ENCODE measurements at regions not wholly inside any gene's neighbourhood (a gene's known extent, or its start where the extent isn't known, plus 50 kb on each side); places are given as distances from the start of the nearest gene placed in this dataset.

DNA sequence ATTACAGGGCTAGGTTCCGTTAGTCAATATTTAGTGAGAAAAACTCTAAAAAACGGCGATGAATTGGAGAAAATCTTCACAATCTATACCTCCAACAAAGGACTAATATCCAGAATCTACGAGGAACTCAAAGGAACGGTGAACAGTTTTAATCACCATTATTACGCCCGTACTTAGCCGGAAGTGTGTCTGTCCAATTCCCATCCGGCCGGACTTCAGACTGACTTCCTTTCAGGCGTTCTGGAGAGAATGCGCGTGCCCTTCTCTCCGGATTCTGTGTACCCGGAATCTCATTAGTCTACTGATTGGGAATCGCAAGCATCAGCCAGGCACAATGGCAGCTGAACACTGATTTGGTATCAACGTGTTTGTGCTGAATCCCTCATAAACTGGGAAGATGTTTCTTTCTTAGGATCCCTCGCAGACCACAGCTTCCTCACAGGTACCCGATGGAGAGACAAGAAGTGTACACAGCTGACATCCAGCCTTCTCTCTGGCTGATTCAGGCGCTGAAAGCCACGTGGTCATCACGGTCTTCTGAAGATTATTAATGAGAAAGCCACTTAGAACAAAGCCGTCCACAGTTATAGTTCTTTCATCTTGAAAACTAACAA lies 239.9 kb downstream of the ZNF516 start:
- DNase-seq (ENCODE audit: low read depth), result no peak

DNA sequence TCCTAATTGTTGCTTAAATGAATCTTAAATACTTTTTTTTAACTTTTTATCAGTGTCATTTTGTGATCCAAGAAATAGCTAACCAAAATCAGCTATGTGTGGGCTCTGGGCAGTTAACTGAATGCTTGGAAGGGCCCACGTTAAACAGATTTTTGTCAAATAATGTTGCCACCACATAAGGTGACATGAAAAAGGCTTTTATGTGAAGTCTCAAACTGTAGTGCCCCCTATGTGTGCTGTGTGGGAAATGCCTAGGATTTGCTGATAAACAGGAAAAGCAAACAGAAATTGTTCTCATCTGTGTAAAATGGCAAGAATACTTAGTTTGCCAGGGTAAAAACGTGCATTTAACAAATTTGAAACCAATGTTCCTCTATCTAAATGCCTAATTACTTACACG lies 242.2 kb downstream of the ZNF516 start:
- no peak for DNase-seq (ENCODE audit: low read depth)

DNA sequence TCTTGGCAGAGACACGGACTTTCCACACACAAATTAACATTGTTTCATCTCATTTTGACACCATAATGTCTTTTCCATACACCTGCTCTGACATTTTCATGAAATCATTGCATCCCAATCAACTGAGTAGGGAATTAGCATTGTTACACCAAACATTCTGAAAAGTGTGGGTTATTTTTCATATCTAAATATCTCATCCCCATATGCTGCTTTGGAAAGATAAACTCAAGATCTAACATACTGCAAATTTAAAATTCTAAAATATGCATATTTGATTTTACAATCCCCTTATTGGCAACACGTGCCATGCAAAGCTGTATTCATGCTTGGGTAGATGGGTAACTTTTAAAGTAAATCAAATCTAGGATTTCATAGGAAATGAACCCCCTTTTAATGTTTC lies 242.9 kb downstream of the ZNF516 start:
- no peak for DNase-seq (ENCODE audit: low read depth)

DNA sequence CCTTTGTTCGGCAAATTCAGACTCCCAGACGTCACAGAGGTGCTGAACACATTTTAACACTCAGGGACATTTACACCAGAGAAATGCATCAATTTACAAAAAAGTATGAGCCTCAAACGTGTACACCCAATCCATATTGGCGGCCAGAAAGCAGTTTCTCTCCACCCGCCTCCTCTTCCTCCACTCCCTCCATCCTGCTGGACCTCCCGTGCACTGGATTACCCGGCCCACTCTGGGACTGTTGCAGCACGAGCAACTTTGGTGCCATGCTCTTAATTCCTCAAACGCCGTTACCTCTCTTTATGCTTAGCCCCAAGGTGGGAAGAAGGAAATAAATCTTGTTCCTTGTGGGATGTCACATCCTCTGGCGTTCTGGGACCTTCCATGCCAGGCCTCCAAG lies 243.4 kb downstream of the ZNF516 start:
- DNase-seq (ENCODE audit: low read depth), result no peak

DNA sequence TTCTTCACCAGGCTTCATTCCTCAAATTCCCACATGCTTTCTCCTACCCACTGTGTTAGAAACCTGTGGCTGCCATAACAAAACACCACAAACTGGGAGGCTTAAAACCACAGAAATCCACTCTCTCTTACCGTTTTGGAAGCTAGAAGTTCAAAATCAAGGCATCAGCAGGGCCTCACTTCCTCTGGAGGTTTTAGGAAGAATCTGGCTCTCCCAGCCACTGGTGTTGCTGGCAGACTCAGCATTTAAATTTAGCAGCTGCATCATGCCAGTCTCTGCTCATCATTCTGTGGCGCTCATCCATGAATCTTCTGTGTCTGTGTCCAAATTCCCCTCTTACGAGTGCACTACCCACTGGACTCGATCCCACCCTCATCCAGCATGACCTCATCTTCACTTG lies 248.5 kb downstream of the ZNF516 start:
- no peak for DNase-seq (ENCODE audit: low read depth)

DNA sequence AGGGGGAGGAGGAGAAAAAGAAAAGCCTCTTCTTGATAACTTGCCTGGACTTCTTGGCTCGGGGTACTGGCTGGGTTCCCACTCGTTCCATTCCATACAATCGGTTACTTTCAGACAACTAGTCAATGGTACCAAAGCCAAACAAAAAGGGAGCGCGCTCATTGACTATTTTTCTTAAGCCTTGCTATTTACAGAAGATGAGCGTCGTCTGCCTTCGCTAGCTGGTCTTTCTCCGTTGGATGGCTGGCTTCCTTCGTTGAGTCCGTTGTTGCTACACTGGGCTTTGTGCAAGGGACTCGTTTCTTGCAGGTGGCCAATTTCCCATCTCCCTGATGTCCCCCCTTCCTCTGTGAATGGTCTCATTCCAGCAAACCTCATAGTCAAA lies 260.4 kb downstream of the ZNF516 start:
- DNase-seq (ENCODE audit: low read depth), result no peak

DNA sequence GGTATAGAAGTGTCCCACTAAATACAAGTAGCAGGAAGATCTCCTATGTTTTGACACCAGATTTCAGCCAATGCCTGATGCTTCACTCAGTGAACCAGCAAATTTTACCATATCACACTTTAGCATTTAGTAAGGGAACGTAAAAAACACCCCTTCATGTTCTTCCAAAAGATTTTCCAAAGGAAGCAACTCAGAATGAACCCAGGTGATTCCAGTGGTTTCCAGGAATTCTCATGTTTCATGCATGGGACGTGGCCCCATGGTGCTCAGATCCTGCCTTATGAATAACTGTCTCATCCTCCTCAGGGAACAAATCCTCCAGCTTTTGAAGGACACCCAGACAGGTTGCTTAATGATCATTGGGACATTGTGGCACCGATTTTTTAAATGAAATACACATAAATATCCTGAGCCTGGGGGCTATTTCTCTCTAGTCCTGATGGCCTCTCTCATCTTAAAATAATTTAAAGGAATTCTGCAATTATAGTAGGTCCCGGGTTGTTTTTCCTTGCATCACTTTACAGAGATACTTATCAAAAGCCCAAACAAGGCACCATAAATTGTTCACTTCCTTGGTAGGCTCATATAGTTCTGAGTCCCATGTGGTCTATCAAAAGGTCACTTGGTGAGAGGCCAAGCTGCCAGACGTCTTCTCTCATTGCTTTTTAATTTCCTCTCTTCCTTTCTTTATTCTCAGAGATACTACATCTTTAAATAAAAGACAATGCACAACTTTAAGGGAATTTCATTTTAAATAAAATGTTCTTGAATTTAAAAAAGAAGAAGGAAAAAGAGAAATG lies 261.0 kb downstream of the ZNF516 start:
- no peak for DNase-seq (ENCODE audit: low read depth)

DNA sequence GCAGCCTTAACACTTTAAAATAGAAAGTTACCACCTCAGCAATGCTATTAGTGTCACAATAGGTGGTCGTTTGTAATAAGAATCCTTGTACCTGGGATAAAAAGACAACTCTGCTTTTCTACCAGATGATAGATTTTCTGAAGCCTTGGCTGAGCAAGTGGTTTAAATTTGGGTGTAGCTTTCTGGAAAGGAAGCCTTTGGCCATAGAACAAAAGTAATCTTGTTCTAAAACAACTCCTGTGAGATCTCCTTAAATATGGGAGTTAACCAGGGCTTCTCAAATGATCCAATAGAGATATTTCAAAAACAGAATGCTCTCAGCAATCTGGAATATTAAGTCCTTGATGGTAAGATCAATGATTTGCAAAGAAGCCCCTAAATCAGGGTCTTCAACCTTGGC lies 261.6 kb downstream of the ZNF516 start:
- no peak for DNase-seq (ENCODE audit: low read depth)

DNA sequence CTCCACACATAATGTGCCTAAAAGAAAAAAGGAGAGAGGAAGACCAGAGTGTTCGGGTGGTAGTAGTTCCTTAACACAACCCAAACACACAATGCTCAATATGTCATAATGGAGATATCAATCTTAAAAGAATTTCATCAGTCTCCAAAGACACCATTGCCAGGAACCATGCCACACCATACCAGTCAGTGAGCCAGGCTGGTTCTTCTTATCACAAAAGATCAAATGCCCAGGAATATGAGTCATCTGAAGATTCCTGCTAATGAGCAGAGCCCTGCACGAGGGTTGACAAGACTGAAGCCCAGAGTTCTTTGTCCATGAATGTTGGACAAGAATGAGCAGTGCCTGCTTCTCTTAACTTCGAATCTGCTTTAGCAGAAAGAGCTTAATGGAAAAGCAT lies 262.3 kb downstream of the ZNF516 start:
- no peak for DNase-seq (ENCODE audit: low read depth)

DNA sequence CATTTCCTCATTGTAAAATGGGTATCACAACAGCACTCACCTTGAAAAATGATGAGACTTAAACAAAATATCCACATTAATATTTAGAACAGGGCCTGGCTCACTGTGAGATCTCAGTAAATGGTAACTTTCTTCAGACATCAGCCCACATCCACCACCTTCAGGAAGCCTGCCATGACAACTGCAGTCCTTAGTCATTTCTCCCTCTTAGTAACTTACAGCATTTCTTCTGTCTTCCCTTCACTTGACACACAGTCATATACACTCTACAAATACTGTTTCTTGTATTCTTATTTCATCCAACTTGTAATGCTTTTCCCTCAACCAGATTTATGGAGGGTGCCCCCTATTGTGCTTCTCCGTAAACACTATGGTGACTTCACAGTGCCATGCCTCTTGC lies 263.0 kb downstream of the ZNF516 start:
- no peak for DNase-seq (ENCODE audit: low read depth)

DNA sequence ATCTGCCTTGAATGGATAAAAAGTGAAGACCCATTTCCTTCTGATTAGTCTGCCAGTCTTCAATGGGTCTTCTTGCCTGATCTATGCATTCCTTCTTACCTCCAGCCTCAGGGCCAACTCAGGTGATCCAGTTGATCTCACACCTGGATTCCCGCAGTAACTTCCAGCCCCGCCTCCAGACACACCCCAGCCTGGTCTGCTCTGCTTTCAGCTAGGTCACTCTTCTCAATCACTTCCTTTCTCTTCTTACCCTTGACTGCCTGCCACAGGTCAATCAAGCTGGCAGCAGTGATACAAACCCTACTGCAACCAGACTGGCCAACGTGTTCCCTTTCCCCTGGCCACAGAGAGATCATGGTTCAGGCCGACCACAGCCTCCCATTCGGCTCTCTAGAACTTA lies 263.6 kb downstream of the ZNF516 start:
- DNase-seq (ENCODE audit: low read depth), result no peak

DNA sequence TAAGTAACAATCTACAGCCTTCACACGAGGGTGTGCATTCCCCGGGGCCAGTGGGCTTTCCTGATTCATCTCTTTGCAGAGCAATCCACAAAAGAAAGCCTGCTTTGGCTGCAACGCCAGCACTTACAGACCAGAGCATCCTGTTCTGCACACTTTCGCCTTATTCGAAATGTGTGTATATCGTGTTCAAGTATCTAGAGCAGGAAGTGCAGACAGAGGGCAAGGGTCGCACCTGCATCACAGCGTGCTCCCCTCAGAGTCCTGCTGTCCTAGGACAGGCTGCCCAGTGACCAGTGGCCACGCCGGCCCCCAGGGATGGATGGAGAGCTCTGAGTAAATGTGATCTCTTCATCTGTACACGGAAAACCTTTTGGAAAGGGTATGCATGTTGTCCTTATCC lies 264.3 kb downstream of the ZNF516 start:
- DNase-seq (ENCODE audit: low read depth), result no peak

DNA sequence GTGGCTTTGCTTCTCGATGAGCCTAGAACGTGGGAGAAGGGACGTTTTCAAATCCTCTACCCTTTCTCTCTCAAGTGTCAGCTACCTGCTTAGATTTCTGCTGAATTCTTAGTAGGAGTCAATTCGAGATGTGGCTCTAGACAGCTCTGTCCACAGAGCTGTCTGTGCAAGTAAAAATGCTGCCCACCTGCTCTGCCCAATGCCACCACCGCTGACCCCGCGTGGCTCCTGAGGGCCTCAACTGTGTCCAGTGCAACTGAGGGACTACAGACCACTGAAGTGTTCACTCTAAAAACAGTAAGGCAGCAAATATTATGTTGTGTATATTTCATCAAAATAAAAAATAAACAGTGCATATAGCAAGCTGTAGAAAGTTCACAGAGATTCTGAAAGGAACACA lies 266.3 kb downstream of the ZNF516 start:
- DNase-seq (ENCODE audit: low read depth), result no peak

DNA sequence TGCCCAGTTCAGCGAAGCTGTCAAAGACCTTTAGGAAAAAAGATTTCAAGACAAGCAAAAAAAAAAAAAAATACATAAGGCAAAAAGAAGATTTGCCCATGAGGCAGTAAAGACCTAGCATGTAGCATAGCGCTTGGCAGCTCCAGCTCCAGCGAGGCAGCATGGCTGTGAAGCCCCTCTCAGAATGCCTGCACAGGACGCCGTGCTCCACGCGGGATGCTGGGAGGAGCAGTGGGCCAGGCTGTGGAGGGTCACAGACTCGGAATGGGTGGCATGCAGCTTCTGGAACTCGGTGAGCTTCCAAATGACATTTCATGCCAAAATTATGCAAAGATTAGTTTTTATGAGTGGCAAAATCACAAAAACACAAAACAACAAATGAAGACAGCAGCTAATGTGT lies 267.3 kb downstream of the ZNF516 start:
- DNase-seq (ENCODE audit: low read depth), result no peak

DNA sequence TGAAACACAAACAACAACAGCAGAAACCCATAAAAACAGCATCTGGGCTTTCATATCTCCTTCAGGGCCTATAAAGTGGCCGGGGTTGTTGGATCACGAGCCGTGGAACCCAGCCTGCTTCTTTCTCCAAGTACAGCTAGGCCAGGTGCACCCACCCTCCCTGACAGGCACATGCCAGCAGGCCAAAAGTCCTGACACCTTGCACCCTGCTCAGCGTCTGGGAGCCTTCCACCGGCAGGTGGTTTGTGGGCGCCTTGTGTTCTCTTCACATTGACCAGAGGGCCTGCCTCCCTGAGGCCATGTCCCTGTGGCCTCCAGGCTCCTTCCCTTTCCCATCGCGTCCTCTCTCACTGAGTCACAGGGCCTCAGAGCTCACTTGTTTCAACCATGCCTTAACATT lies 271.6 kb downstream of the ZNF516 start:
- DNase-seq (ENCODE audit: low read depth), result no peak

DNA sequence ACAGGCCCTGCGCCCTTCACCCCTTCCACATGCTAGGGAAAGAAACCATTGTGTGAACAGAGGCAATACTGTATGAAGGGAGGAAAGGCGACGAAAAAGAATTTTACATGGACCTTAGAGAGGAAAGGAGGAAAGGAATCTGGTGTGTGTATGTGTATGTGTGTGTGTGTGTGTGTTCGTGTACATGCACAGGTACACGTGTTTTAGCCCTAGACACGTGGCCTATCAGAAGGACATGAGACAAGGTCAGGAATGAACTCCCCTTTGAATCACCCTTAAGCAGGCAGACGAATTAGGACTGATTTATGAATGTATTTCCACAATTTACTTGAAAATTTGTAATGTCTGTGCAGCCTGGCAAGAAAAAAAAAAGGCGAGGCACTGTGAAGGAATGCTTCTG lies 276.0 kb downstream of the ZNF516 start:
- no peak for DNase-seq (ENCODE audit: low read depth)

DNA sequence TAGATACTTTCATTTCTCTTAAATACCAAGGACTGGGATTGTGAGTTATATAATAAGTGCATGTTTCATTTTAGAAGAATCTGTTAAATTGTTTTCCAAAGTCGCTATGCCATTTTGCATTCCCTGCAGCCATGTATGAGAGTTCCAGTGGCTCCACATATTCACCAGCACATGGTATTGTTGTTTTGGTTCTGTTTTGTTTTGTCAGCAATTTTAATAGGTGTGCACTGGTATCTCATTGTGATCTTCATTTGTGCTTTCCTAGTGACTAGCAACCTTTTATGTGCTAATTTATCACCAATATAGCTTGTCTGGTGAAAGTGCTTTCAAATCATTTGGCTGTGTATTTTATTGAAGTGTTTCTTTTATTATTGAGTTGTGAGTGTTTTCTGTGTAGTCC lies 278.9 kb downstream of the ZNF516 start:
- no peak for DNase-seq (ENCODE audit: low read depth)

DNA sequence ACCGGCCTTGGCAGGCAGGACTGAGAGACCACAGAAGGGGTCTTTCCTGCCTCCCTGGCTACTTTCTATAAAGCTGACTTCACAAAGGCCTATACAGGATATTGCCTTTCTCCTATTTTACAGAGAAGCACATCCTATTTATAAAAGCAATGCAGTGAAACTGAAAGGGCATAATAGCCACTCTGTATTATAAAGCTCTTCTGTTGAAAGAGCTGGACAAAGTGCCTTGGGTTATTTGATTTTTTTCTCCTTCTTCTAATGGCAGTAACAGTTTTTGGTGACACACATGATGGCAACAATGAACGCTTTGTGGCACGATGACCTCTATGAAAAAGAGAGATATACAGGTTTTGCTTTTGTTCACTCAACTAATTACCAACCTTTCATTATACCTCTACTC lies 281.1 kb downstream of the ZNF516 start:
- no peak for DNase-seq (ENCODE audit: low read depth)

DNA sequence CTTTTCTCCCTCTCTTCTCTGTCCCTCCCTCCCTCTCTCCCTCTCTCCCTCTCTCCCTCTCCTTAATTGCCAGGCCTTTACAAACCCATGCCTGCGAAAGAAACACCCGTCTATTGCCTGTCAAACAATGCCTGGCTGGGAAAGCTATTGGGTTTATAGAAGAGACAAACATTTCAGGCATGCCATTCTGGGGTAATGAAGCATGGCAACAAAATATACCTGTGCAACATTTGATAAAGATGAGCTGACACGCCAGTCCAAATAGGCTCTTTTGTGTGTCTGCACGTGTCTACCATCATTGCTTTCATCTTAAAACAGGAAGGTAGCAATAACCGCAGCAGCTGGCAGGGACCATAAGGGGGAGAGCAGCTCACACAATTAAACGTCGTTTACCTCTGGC lies 282.1 kb downstream of the ZNF516 start:
- no peak for DNase-seq (ENCODE audit: low read depth)

DNA sequence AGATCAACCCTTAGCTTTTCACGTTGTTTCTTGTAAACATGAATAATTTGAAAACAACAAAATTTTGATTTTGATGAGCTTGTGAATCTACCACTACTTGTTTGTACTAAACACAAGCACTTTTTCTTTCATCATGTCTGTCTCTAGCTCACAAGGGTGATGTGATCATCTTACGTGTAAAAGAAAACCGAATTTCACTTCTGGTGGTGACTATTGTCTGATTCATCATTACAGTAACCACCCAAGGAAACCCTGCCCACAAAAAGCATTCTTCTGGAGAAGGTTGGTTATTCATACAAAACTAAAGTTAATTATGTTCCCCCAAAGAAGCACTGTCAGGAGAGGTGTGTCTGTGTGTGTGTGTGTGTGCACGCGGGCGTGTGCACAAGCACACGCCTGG lies 285.4 kb downstream of the ZNF516 start:
- peak; percentile 31 for DNase-seq (ENCODE audit: low read depth)

DNA sequence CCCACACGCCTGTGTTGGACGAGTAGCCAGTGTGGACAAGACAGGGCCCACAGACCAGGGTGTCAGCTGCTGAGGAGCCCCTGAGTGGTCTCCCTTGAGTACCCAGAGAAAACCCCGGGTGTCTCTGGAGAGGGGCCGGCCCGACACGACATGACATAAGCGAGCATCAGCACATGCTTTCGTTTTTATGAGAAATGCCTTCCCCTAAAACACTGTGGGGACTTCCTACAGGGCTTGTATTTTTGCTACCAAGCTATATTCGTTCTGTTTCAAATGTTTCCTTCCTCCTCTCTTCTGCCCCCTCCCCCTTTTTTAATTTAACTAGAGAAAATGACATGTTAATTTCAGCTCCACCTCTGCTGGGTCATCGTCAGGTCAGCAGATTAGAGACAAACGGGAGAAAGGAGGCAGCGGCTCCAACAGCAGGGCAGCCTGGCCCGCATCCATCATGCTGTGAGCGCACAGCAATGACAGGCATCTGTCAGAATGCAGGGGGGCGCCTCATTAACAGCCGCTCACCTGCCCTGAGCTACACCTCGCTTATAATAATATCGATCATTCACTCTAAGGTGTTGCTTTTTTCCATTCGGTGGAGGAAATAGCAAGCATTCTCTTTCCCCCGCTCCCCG lies 286.2 kb downstream of the ZNF516 start:
- DNase-seq (ENCODE audit: low read depth), result no peak

DNA sequence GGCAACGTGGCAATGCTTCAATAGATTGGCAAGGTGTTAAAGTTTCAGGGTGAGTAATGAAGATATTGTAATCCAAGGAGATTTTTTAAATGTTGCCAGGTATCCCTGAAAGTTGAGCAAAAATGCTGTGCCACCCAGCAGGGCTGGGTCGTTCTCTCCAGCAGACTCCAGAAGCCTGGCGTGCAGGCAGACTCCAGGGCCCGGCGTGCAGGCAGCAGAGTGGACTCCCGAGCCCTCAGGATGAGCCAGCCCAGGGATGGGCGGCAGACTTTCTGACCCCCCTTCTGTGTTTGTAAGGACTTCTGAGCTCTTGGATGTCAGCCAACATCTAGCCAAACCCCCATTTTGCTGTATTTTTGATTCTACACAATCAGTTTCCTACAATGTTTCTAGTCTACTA lies 289.1 kb downstream of the ZNF516 start:
- no peak for DNase-seq (ENCODE audit: low read depth)

DNA sequence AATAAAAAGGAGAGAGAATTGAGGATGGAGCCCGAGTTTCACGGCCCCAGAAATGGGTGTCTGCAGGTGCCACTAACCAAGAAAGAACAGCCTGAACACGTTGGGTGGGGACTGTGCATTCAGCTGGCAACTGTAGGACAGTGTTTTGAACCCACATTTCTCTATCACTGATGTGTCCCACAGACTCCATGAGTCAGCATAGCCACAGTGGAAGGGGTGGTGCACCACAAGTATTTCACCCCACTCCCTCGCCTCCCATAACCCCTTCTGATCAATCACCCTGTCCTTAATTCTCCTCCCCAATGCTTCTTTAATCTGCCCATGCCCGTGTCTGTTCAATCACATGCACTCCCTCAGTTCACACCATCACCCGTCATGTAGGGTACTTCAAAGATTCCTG lies 291.5 kb downstream of the ZNF516 start:
- no peak for DNase-seq (ENCODE audit: low read depth)

DNA sequence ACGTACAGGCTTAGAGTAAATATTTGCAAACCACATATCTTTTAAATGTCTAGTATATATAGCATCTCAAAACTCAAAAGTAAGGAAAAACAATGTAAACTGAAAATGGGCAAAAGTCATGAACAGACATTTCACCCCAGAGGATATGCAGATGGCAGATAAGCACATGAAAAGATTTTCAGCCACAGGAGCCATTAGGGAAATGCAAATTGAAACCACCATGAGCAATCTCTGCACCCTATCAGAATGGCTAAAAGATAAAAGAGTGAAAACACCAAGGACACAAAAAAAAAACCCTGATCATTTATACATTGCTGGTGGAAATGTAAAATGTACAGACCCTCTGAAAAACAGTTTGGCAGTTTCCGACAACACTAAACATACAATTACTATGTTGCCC lies 292.7 kb downstream of the ZNF516 start:
- no peak for DNase-seq (ENCODE audit: low read depth)

Data from stromal cell of bone marrow (primary cell).